Colonic mucosa (tissue), 4 donors: ENCODE measurements at regions not wholly inside any gene's neighbourhood (a gene's known extent, or its start where the extent isn't known, plus 50 kb on each side); places are given as distances from the start of the nearest gene placed in this dataset.

ENCODE experiments used
- DNase-seq: peaks from one replicate; pipeline ENCODE4 v3.0.0-alpha.2; 2020
- H3K27ac ChIP-seq: fragments of 200-600 bp; one replicate; pipeline ENCODE4 v1.8.0; 2021
- H3K27me3 ChIP-seq: fragments of 200-600 bp; one replicate; pipeline ENCODE4 v1.8.0; 2021
- H3K36me3 ChIP-seq: fragments of 200-600 bp; one replicate; pipeline ENCODE4 v1.8.0; 2021
- H3K4me1 ChIP-seq: fragments of 200-600 bp; one replicate; pipeline ENCODE4 v1.8.0; 2021; ENCODE audit warnings: mild to moderate bottlenecking
- H3K4me3 ChIP-seq: fragments of 200-600 bp; one replicate; pipeline ENCODE4 v1.8.0; 2021
- H3K9ac ChIP-seq, 2 donors: one replicate each; pipeline ENCODE4 v1.7.0; 2013; ENCODE audit warnings: control low read depth in 2 of 2, low read depth in 2 of 2, low read length in 2 of 2
- H3K9me3 ChIP-seq: fragments of 200-600 bp; one replicate; pipeline ENCODE4 v1.8.0; 2021
- CTCF ChIP-seq: fragments of 200-600 bp; IDR thresholded peaks from one replicate; pipeline ENCODE4 v1.8.0; 2022; ENCODE audit warnings: antibody characterized with exemption, mild to moderate bottlenecking
- intact Hi-C: fragments of 100-400 bp; cut with DNase I; formaldehyde crosslinking; loops from one replicate; pipeline ENCODE4 v1.14.1; 2022
- donor health status: healthy.
- donor health status: DM: no; HTN: no; CAD: no.
- donor health status: DM: no; HTN: no; CAD: no.

GRCh38 chr4:53688186-53688790 is 97.0 kb upstream of the LNX1 start:
- no peak for DNase-seq
- Histone ChIP-seq H3K36me3 (no peaks in the 10 kb centered on the region), H3K4me3 (no peak overlapping the region), H3K9ac (no peak overlapping the region), H3K9me3 (no peaks in the 10 kb centered on the region), H3K27me3 (no peaks in the 10 kb centered on the region), H3K27ac (peak overlapping the region; percentile 5), H3K4me1 (no peaks in the 10 kb centered on the region)
- intact Hi-C loops = no loop called here
- TF ChIP-seq CTCF = no peak

DNA sequence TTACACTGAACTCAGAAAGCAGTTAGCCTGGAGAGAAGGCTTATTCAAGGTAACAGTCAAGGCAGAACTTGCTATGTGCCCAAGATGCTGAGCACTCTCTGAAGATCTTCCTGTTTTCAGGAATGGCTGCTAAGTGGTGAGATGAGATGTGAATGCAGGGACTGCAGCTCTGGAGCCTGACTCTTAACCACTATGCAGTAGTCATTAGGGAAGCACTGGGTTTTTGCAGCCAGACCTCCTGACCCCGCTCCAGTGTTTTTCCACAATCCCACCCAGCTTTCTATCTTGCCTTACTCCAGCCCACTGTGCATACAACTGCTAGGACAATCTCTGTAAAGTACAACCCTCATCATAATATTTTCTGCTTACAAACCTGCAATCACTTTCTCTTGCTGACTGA is 95.2 kb upstream of the LNX1 start:
- Histone ChIP-seq H3K27me3 (no peaks in the 10 kb centered on the region), H3K9me3 (no peaks in the 10 kb centered on the region), H3K36me3 (no peaks in the 10 kb centered on the region), H3K4me1 (no peaks in the 10 kb centered on the region), H3K9ac (no peak overlapping the region), H3K4me3 (no peak overlapping the region), H3K27ac (no peak overlapping the region)
- TF ChIP-seq CTCF = no peak
- intact Hi-C loops = no loop called here
- no peak for DNase-seq

DNA sequence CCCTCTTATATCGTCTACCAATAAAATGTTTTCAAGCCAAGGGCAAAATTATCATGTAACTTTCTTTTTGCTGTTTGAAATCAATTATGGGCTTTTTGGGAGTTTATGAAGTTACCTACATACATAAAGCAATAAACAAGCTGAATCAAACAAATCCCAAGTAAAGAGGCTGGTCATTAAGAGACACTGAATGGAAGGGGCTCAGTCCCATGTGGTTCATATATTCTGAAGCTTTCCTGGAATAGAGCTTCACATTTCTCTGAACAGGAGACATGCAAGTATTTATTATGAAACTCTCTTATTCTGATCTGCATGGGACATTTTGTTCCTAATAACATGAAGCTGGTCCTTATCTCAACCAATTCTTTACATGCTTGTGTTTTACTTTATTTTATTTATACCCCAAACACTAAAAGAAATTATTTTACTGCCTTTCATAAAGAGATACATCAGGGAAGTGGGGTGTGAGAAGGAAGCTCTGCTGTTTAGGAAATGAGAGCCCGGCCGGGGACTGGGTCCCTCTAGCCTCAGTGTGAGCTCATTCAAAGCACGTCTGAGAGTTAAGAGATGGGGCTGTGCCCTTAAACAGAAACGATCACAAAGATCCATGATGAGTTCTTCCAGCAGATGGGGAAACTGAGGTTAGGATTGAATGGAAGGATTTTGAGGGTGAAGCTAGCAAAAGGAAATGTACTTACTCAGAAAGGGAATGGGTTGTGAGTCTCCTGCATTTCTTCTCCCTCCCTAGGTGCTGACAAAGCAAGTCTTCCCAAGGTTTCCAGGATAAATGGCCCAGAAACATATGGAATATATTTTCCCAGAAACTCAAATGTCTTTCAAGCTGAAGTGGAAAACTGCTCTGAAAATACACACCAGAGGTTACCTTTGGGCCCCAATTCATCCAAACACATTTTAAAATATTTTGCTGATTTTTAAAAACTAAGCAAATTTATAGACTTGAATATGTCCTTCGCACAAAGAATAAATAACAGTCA is 93.1 kb upstream of the LNX1 start:
- Histone ChIP-seq H3K27ac (no peak overlapping the region), H3K4me3 (no peak overlapping the region), H3K27me3 (no peaks in the 10 kb centered on the region), H3K36me3 (no peaks in the 10 kb centered on the region), H3K9me3 (no peaks in the 10 kb centered on the region), H3K9ac (no peak overlapping the region), H3K4me1 (no peaks in the 10 kb centered on the region)
- intact Hi-C loops = no loop called here
- DNase-seq = no peak
- no peak for TF ChIP-seq CTCF

DNA sequence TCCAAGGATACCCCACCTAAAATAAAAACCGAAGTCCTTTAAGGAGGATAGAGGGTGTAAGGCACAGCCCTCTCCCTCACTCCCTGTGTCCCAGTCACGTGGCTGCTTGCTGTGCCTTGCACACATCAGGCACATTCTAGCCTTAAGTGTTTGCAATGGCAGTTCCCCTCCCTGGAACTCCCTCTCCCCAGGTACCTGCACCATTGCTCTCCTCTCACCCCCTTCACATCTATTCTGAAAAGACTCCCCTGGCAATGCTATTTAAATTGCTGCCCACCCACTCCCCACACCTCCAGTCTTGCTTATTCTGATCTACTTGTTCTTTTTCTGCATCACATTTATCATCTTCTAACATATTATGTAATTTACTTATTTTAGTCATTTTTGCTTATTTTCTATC is 91.6 kb upstream of the LNX1 start:
- H3K27me3 ChIP-seq = no peaks in the 10 kb centered on the region
- TF ChIP-seq CTCF = no peak
- intact Hi-C loops = no loop called here

DNA sequence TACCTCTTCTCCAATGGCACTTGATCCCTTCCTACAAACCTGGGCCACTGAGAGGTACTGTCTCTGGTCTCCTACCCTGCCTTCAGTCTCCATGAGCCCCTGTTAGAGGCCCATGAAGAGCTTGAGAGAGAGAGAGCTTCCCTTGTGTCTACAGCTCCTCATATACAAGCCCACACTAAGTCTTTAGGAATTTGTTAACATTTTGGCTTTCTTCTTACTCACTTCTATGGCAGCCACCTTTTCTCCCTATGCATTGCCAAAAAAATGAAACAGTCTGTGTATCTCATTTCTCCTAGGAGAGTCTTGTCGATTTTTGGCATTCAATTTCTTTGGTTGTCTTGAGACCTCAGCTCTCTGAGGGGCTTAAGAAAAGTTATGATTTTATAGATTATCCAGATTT is 90.9 kb upstream of the LNX1 start:
- no peaks in the 10 kb centered on the region for H3K27me3 ChIP-seq
- H3K4me3 ChIP-seq = no peak overlapping the region
- no peaks in the 10 kb centered on the region for H3K9me3 ChIP-seq
- DNase-seq = no peak
- TF ChIP-seq CTCF = no peak
- H3K27ac ChIP-seq = no peak overlapping the region
- H3K9ac ChIP-seq = no peak overlapping the region
- H3K36me3 ChIP-seq = no peaks in the 10 kb centered on the region
- intact Hi-C loops = no loop called here
- H3K4me1 ChIP-seq = no peaks in the 10 kb centered on the region

More for the DNA sequence above, 91.6 kb upstream of the LNX1 start:
- Histone ChIP-seq H3K27ac (no peak overlapping the region), H3K4me1 (no peaks in the 10 kb centered on the region), H3K9ac (no peak overlapping the region), H3K9me3 (no peaks in the 10 kb centered on the region), H3K36me3 (no peaks in the 10 kb centered on the region), H3K4me3 (no peak overlapping the region)
- no peak for DNase-seq
